MCF 10A (cell line): ENCODE measurements at regions not wholly inside any gene's neighbourhood (a gene's known extent, or its start where the extent isn't known, plus 50 kb on each side); places are given as distances from the start of the nearest gene placed in this dataset.

ENCODE experiments used
- BruUV-seq: library from RNA; stranded (reverse); fragments of 400-500 nt; replicated peaks from 2 replicates; lab custom pipeline; 2021; lab: Mats Ljungman, UMichigan
- CTCF ChIA-PET: fragments of 300-600 bp; sonication (Branson Sonifier 250); formaldehyde crosslinking; extraction: SDS; loops from one replicate; lab custom pipeline; 2021; ENCODE audit warnings: antibody characterized with exemption, inconsistent platforms; lab: Yijun Ruan, JAX
- POLR2A ChIA-PET: fragments of 300-600, 350-650 bp; sonication (Branson Sonifier 250); formaldehyde crosslinking; extraction: SDS; loops from one replicate; lab custom pipeline; 2020; ENCODE audit warnings: antibody characterized with exemption, inconsistent platforms; lab: Yijun Ruan, JAX
- DNase-seq: peaks from one replicate; pipeline ENCODE4 v3.0.0-alpha.2; 2018; ENCODE audit not compliant: unreplicated experiment
- H3K27ac Mint-ChIP-seq: one replicate; pipeline ENCODE4 v1.8.0; 2022; ENCODE audit warnings: mild to moderate bottlenecking, low read depth, mixed read lengths; ENCODE audit not compliant: unreplicated experiment
- H3K27me3 Mint-ChIP-seq: one replicate; pipeline ENCODE4 v1.8.0; 2022; ENCODE audit warnings: mixed read lengths; ENCODE audit not compliant: insufficient read depth, unreplicated experiment
- H3K36me3 Mint-ChIP-seq: one replicate; pipeline ENCODE4 v1.8.0; 2022; ENCODE audit warnings: mild to moderate bottlenecking, moderate library complexity, mixed read lengths; ENCODE audit not compliant: insufficient read depth, unreplicated experiment
- H3K4me1 Mint-ChIP-seq: one replicate; pipeline ENCODE4 v1.8.0; 2022; ENCODE audit warnings: mixed read lengths; ENCODE audit not compliant: insufficient read depth, unreplicated experiment
- H3K4me3 Mint-ChIP-seq: one replicate; pipeline ENCODE4 v1.8.0; 2022; ENCODE audit warnings: mild to moderate bottlenecking, moderate library complexity, mixed read lengths; ENCODE audit not compliant: unreplicated experiment
- H3K9me3 Mint-ChIP-seq: one replicate; pipeline ENCODE4 v1.8.0; 2022; ENCODE audit warnings: mixed read lengths; ENCODE audit not compliant: unreplicated experiment
- intact Hi-C: fragments of 100-400 bp; cut with micrococcal nuclease; formaldehyde crosslinking; loops from 2 replicates; pipeline ENCODE4 v1.14.1; 2022
- TF ChIP-seq, protein P1 (sequence below): fragments of 200-600 bp; IDR thresholded peaks from one replicate; pipeline ENCODE4 v1.8.0; 2022; ENCODE audit warnings: antibody characterized with exemption, mild to moderate bottlenecking; ENCODE audit not compliant: unreplicated experiment

DNA sequence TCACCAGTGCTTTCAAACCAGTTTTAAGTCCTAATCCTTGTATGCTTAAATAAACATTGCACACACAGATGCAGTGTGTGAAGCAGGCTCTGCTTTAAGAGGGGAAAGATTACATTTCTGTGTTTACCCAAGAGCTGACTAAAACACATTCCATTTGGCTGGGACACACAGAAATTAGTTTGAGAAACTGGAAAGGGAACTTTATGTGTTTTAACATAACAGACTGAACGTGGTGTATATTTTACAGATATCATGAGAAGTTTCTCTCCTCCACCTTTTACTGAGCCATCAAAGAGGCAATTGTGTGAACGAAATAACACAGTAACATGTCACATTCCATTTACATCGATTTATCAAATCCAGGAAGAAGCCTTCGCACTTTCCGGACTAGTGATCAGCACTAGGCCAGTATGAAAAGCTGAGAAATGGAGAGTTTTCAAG lies 121.8 kb downstream of the MAIP1 start:
- intact Hi-C loops: no loop called here
- H3K27ac Mint-ChIP-seq: no peak overlapping the region
- no peaks in the 10 kb centered on the region for H3K27me3 Mint-ChIP-seq
- CTCF ChIA-PET: no interaction called here
- DNase-seq: peak; percentile 26
- no peaks in the 10 kb centered on the region for H3K36me3 Mint-ChIP-seq
- no TSS peak for BruUV-seq
- H3K9me3 Mint-ChIP-seq: peaks cover under 1% of the 10 kb centered on the region
- H3K4me1 Mint-ChIP-seq: no peaks in the 10 kb centered on the region
- TF ChIP-seq, protein P1, sequence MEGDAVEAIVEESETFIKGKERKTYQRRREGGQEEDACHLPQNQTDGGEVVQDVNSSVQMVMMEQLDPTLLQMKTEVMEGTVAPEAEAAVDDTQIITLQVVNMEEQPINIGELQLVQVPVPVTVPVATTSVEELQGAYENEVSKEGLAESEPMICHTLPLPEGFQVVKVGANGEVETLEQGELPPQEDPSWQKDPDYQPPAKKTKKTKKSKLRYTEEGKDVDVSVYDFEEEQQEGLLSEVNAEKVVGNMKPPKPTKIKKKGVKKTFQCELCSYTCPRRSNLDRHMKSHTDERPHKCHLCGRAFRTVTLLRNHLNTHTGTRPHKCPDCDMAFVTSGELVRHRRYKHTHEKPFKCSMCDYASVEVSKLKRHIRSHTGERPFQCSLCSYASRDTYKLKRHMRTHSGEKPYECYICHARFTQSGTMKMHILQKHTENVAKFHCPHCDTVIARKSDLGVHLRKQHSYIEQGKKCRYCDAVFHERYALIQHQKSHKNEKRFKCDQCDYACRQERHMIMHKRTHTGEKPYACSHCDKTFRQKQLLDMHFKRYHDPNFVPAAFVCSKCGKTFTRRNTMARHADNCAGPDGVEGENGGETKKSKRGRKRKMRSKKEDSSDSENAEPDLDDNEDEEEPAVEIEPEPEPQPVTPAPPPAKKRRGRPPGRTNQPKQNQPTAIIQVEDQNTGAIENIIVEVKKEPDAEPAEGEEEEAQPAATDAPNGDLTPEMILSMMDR: no peak
- no peak overlapping the region for H3K4me3 Mint-ChIP-seq
- POLR2A ChIA-PET: no interaction called here

DNA sequence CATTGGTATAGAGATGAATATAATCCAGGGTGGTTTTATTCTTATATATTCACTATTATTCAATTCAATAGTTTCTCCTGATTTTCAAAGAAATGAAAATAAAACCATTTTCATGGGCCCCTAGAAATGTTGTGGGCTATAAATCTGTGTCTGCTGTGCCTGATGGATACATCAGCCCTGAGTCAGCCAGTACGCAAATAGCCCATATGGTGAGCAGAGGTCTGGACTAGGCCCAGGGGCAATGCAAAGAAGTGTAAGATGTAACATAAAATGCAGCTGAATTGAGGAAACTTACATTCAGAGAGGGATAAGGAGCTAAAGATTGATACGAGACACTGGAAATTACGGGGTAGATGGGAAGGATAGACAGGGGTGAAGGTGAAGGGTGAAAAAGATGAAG lies 122.5 kb downstream of the MAIP1 start:
- TF ChIP-seq, protein P1: no peak
- ChIA-PET CTCF (interaction anchor here (0.6 kb wide), 1 partner anchor 320 kb away, joined by 4 read pairs; no protein-coding TSS in a partner anchor), POLR2A (interaction anchor here (0.6 kb wide), 1 partner anchor 51 kb away, joined by 4 read pairs; no protein-coding TSS in a partner anchor)
- Mint-ChIP-seq H3K4me3 (no peak overlapping the region), H3K36me3 (no peaks in the 10 kb centered on the region), H3K4me1 (no peaks in the 10 kb centered on the region), H3K9me3 (no peaks in the 10 kb centered on the region), H3K27ac (no peak overlapping the region), H3K27me3 (no peaks in the 10 kb centered on the region)
- intact Hi-C loops: no loop called here
- no TSS peak for BruUV-seq
- DNase-seq: no peak

DNA sequence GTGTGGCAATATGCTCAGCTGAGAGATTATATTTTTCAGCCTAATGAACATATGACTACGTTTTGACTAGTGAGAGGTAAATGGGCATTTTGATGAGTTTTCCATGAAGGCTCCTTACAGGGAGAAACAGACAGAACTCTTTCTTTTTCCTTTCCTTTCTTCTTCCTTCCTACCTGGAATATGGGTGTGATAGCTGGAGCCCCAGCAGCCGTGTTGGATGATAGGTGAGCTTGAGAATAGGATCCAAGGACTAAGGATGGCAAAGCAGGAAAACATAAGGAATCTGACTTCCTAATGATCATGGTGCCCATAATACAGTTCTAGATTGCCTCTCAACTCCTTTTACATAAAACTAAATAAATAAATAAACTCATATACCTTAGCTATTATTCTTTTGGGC lies 124.0 kb downstream of the MAIP1 start:
- no TSS peak for BruUV-seq
- H3K9me3 Mint-ChIP-seq: no peaks in the 10 kb centered on the region
- H3K36me3 Mint-ChIP-seq: no peaks in the 10 kb centered on the region
- H3K4me1 Mint-ChIP-seq: no peaks in the 10 kb centered on the region
- ChIA-PET CTCF (interaction anchor here (0.6 to 1.1 kb wide), 4 partner anchors 9 to 374 kb away, joined by 3 read pairs; no protein-coding TSS in a partner anchor), POLR2A (no interaction called here)
- TF ChIP-seq, protein P1: no peak
- no peak overlapping the region for H3K4me3 Mint-ChIP-seq
- H3K27me3 Mint-ChIP-seq: no peaks in the 10 kb centered on the region
- intact Hi-C loops: no loop called here
- H3K27ac Mint-ChIP-seq: no peak overlapping the region
- DNase-seq: no peak

DNA sequence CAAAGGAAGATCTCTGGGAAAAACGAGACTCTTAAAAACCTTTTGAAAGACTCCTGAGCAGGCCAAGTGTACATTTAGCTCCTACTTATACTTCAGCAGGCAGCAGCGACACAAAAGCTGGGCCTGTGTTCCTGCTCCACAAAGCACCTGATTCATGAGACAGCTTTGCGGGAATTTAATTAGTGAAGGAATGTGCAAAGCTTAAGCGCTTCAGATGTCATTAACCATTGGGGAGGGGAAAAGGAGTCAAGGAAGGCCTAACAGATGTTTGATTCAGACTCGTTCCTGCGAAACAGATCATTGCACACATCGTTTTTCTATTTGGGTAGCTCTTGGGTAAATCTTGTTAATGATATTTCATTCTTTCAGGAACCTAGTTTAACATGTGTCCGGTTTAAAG lies 125.9 kb downstream of the MAIP1 start:
- ChIA-PET CTCF (interaction anchor here (0.6 to 1.3 kb wide), 2 partner anchors 29 to 398 kb away, joined by 3 read pairs; no protein-coding TSS in a partner anchor), POLR2A (no interaction called here)
- H3K4me3 Mint-ChIP-seq: no peak overlapping the region
- H3K36me3 Mint-ChIP-seq: no peaks in the 10 kb centered on the region
- no peak for DNase-seq
- H3K4me1 Mint-ChIP-seq: no peaks in the 10 kb centered on the region
- TF ChIP-seq, protein P1: no peak
- intact Hi-C loops: no loop called here
- H3K27ac Mint-ChIP-seq: no peak overlapping the region
- no peaks in the 10 kb centered on the region for H3K9me3 Mint-ChIP-seq
- no peaks in the 10 kb centered on the region for H3K27me3 Mint-ChIP-seq
- no TSS peak for BruUV-seq
